HCT116 (cell line): ENCODE measurements at regions not wholly inside any gene's neighbourhood (a gene's known extent, or its start where the extent isn't known, plus 50 kb on each side); places are given as distances from the start of the nearest gene placed in this dataset.

Source experiments
- ATAC-seq: fragments of 200-7000 bp; cut with Tn5 transposase; 2 replicates; pipeline ENCODE4 v1.9.1; 2020; ENCODE audit warnings: mild to moderate bottlenecking, moderate library complexity
- BruUV-seq: library from RNA; stranded (reverse); fragments of 400-500 nt; replicated peaks from 2 replicates; lab custom pipeline; 2021; lab: Mats Ljungman, UMichigan
- CTCF ChIA-PET: fragments of 300-600 bp; sonication (Branson Sonifier 250); formaldehyde crosslinking; loops from one replicate; lab custom pipeline; 2021; ENCODE audit warnings: antibody characterized with exemption; lab: Charles Lee
- POLR2A ChIA-PET: fragments of 300-600, 350-600 bp; sonication (Branson Sonifier 250); formaldehyde crosslinking; loops from one replicate; lab custom pipeline; 2021; ENCODE audit warnings: antibody characterized with exemption; lab: Charles Lee
- RAD21 ChIA-PET, 2 experiments: fragments of 300-600 bp; sonication (Branson Sonifier 250); formaldehyde crosslinking; loops; one replicate each; lab custom pipeline; 2023; ENCODE audit warnings: low total read pairs in 2 of 2; ENCODE audit not compliant: uncharacterized antibody in 2 of 2, unreplicated experiment in 2 of 2, low non-redundant PET in 1 of 2; lab: Charles Lee
- DNase-seq: peaks from one replicate; pipeline ENCODE4 v3.0.0-alpha.2; 2010; ENCODE audit warnings: low read depth, low spot score
- H2AFZ ChIP-seq: fragments of 200-600 bp; shearing (Covaris generic), sonication (generic); 2 replicates; pipeline ENCODE4 v1.6.1; 2017; ENCODE audit warnings: low read depth, mixed run types, mixed read lengths, antibody characterized with exemption, low read length; ENCODE audit not compliant: poor library complexity, severe bottlenecking
- H3K27ac ChIP-seq: 2 replicates; pipeline ENCODE4 v1.5.1; 2012; ENCODE audit warnings: low read depth, low read length
- H3K27me3 ChIP-seq: fragments of 200-600 bp; sonication (generic); 2 replicates; pipeline ENCODE4 v1.6.1; 2016; ENCODE audit warnings: mixed run types, low read length, mixed read lengths; ENCODE audit not compliant: insufficient read depth
- H3K36me3 ChIP-seq, 2 experiments: fragments of 200-500 bp in 1 of 2; fragments of 200-600 bp in 1 of 2; sonication (Bioruptor generic) in 1 of 2; sonication (generic) in 1 of 2; 2 replicates each; pipeline versions ENCODE4 v1.5.1 to v1.6.1; 2014 to 2016; ENCODE audit warnings: low read length in 2 of 2, inconsistent platforms in 1 of 2, mixed read lengths in 1 of 2, mixed run types in 1 of 2; ENCODE audit not compliant: insufficient read depth in 2 of 2, control insufficient read depth in 1 of 2
- H3K4me1 ChIP-seq, 2 experiments: fragments of 200-600 bp in 1 of 2; sonication (generic) in 1 of 2; 2 replicates each; pipeline versions ENCODE4 v1.5.1 to v1.6.1; 2012 to 2017; ENCODE audit warnings: low read length in 2 of 2, inconsistent platforms in 1 of 2, mild to moderate bottlenecking in 1 of 2, mixed read lengths in 1 of 2, mixed run types in 1 of 2, moderate library complexity in 1 of 2; ENCODE audit not compliant: insufficient read depth in 2 of 2, control insufficient read depth in 1 of 2
- H3K4me2 ChIP-seq: fragments of 200-600 bp; sonication (generic); 2 replicates; pipeline ENCODE4 v1.6.1; 2017; ENCODE audit warnings: mixed run types, low read length, mixed read lengths
- H3K4me3 ChIP-seq, 2 experiments: fragments of 200-600 bp in 1 of 2; sonication (generic) in 1 of 2; replicated peaks in 1 of 2; 2 replicates each; pipeline ENCODE4 v1.5.1; 2011 to 2016; ENCODE audit warnings: low read length in 2 of 2, control low read depth in 1 of 2, low read depth in 1 of 2, mild to moderate bottlenecking in 1 of 2, mixed read lengths in 1 of 2, mixed run types in 1 of 2
- H3K79me2 ChIP-seq: fragments of 200-600 bp; sonication (generic); 2 replicates; pipeline ENCODE4 v1.6.1; 2017; ENCODE audit warnings: mild to moderate bottlenecking, mixed run types, low read length, moderate library complexity, mixed read lengths; ENCODE audit not compliant: insufficient read depth
- H3K9ac ChIP-seq: fragments of 200-600 bp; sonication (generic); 2 replicates; pipeline ENCODE4 v1.6.1; 2016; ENCODE audit warnings: low read length, mixed read lengths
- H3K9me2 ChIP-seq: fragments of 200-600 bp; sonication (generic), shearing (Covaris generic); 2 replicates; pipeline ENCODE4 v1.6.1; 2017; ENCODE audit warnings: mixed run types, mild to moderate bottlenecking, moderate library complexity; ENCODE audit not compliant: insufficient read depth
- H3K9me3 ChIP-seq, 2 experiments: fragments of 200-500 bp in 1 of 2; fragments of 200-600 bp in 1 of 2; sonication (Bioruptor generic) in 1 of 2; sonication (generic) in 1 of 2; 2 replicates each; pipeline ENCODE4 v1.6.1; 2014 to 2017; ENCODE audit warnings: low read length in 2 of 2, mixed read lengths in 2 of 2, inconsistent platforms in 1 of 2, low read depth in 1 of 2, mild to moderate bottlenecking in 1 of 2, mixed run types in 1 of 2, moderate library complexity in 1 of 2; ENCODE audit not compliant: control insufficient read depth in 1 of 2, insufficient read depth in 1 of 2
- H4K20me1 ChIP-seq: fragments of 200-600 bp; sonication (generic), shearing (Covaris generic); 2 replicates; pipeline ENCODE4 v1.6.1; 2017; ENCODE audit warnings: mixed run types, mild to moderate bottlenecking, moderate library complexity; ENCODE audit not compliant: insufficient read depth
- CBX3 ChIP-seq: IDR thresholded peaks from 2 replicates; pipeline ENCODE4 v1.6.1; 2012; ENCODE audit warnings: low read depth
- CEBPB ChIP-seq: IDR thresholded peaks from 2 replicates; pipeline ENCODE4 v1.6.1; 2012; ENCODE audit warnings: low read depth
- CTCF ChIP-seq, 3 experiments: fragments of 200-600 bp in 1 of 3; sonication (generic) in 1 of 3; IDR thresholded peaks in 2 of 3; conservative IDR thresholded peaks in 1 of 3; 2 replicates each; pipeline ENCODE4 v1.5.1; 2012 to 2017; ENCODE audit warnings: low read depth in 2 of 3, low read length in 2 of 3, antibody characterized with exemption in 1 of 3, borderline replicate concordance in 1 of 3, control low read depth in 1 of 3, mild to moderate bottlenecking in 1 of 3, mixed read lengths in 1 of 3, mixed run types in 1 of 3, moderate library complexity in 1 of 3; ENCODE audit not compliant: insufficient read depth in 1 of 3
- EGR1 ChIP-seq: IDR thresholded peaks from 2 replicates; pipeline ENCODE4 v1.6.1; 2012; ENCODE audit warnings: low read depth
- EZH2 ChIP-seq: fragments of 200-600 bp; sonication (generic); IDR thresholded peaks from 2 replicates; pipeline ENCODE4 v1.6.1; 2017; ENCODE audit warnings: antibody characterized with exemption, mixed run types
- JUND ChIP-seq: IDR thresholded peaks from 2 replicates; pipeline ENCODE4 v1.6.1; 2012
- POLR2AphosphoS5 ChIP-seq: IDR thresholded peaks from 2 replicates; pipeline ENCODE4 v1.6.1; 2011; ENCODE audit warnings: mild to moderate bottlenecking, low read depth, low read length, moderate library complexity
- RAD21 ChIP-seq: IDR thresholded peaks from 2 replicates; pipeline ENCODE4 v1.6.1; 2012; ENCODE audit warnings: low read depth, mild to moderate bottlenecking
- SIN3A ChIP-seq: IDR thresholded peaks from 2 replicates; pipeline ENCODE4 v1.6.1; 2012; ENCODE audit warnings: low read depth
- SP1 ChIP-seq: IDR thresholded peaks from 2 replicates; pipeline ENCODE4 v1.6.1; 2012; ENCODE audit warnings: low read depth
- SRF ChIP-seq: IDR thresholded peaks from 2 replicates; pipeline ENCODE4 v1.6.1; 2012; ENCODE audit warnings: low read depth
- YY1 ChIP-seq: IDR thresholded peaks from 2 replicates; pipeline ENCODE4 v1.6.1; 2011; ENCODE audit warnings: low read length, low read depth, moderate library complexity, mild to moderate bottlenecking; ENCODE audit not compliant: insufficient replicate concordance; ENCODE audit errors: extremely low read depth
- ZFX ChIP-seq: fragments of 450-650 bp; IDR thresholded peaks from 2 replicates; pipeline ENCODE4 v1.6.1; 2017
- intact Hi-C: fragments of 100-400 bp; cut with micrococcal nuclease; formaldehyde crosslinking; loops from 2 replicates; pipeline ENCODE4 v1.10.0; 2022

DNA sequence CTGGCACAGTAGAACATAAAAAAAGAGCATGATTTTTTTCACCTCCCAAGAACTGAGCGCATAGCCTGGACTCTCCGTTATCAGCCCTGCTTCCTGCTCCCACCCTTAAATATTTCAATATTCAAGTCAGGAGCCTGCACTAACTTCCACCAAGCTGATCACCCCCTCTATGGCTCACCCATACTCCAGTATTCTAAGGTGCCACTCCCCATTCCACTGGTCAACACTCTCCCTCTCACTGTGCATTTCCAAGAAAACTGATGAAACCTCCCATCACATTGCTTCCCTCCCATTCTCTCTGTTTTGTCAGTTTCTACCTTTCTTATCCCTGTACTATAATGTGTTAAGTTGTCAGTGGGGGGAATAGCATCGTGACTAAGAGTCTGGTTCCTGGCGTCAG, 95.0 kb upstream of the C7orf33 start:
- no peak overlapping the region for H3K4me2 ChIP-seq
- H3K9ac ChIP-seq, result no peak overlapping the region
- peaks cover 1% of the 10 kb centered on the region; the same call in 1 of the 2 replicates for H3K27me3 ChIP-seq
- H3K79me2 ChIP-seq, result no peaks in the 10 kb centered on the region
- no TSS peak for BruUV-seq
- DNase-seq, result no peak
- no peaks in the 10 kb centered on the region; a peak in 1 of 4 replicates for H3K9me3 ChIP-seq
- H3K4me1 ChIP-seq, result no peaks in the 10 kb centered on the region
- H4K20me1 ChIP-seq, result no peaks in the 10 kb centered on the region
- intact Hi-C loops, result no loop called here
- no peaks in the 10 kb centered on the region for H3K36me3 ChIP-seq
- no peak for TF ChIP-seq YY1
- no peak for TF ChIP-seq SRF
- no peak for TF ChIP-seq CBX3
- TF ChIP-seq EGR1, result no peak
- no peak for TF ChIP-seq ZFX
- ATAC-seq, result no peak
- H3K9me2 ChIP-seq, result no peaks in the 10 kb centered on the region
- no peak overlapping the region for H2AFZ ChIP-seq
- ChIA-PET POLR2A (no interaction called here), CTCF (no interaction called here), RAD21 (no interaction called here)
- H3K27ac ChIP-seq, result no peak overlapping the region
- H3K4me3 ChIP-seq, result no peak overlapping the region

- ATAC-seq, result no peak
- H3K27me3 ChIP-seq, result peaks cover 7% of the 10 kb centered on the region; the same call in 1 of the 2 replicates
These were observed 89.6 kb upstream of the C7orf33 start for GRCh38 chr7:148500978-148501377.

More at GRCh38 chr7:148500978-148501377, 89.6 kb upstream of the C7orf33 start:
- no peaks in the 10 kb centered on the region for H4K20me1 ChIP-seq
- H3K36me3 ChIP-seq, result no peaks in the 10 kb centered on the region
- no peaks in the 10 kb centered on the region for H3K4me1 ChIP-seq
- H3K4me3 ChIP-seq, result no peak overlapping the region
- no peaks in the 10 kb centered on the region for H3K9me3 ChIP-seq
- ChIA-PET RAD21 (no interaction called here), CTCF (interaction anchor here (0.6 kb wide), 1 partner anchor 14 kb away, joined by 3 read pairs; no protein-coding TSS in a partner anchor), POLR2A (no interaction called here)
- H2AFZ ChIP-seq, result no peak overlapping the region
- intact Hi-C loops, result no loop called here
- H3K9me2 ChIP-seq, result no peaks in the 10 kb centered on the region
- no TSS peak for BruUV-seq
- H3K27ac ChIP-seq, result no peak overlapping the region
- H3K9ac ChIP-seq, result no peak overlapping the region
- no peak for TF ChIP-seq RAD21
- no peak for TF ChIP-seq JUND
- no peak for TF ChIP-seq CEBPB
- TF ChIP-seq EZH2, result no peak
- no peak for TF ChIP-seq POLR2AphosphoS5
- TF ChIP-seq SRF, result no peak
- TF ChIP-seq SP1, result no peak
- TF ChIP-seq CTCF (IDR thresholded peaks at IDR 0.05 in 2 of 3, conservative IDR thresholded peaks at IDR 0.05 in 1 of 3; ENCODE audit: borderline replicate concordance in 1 of 3, insufficient read depth in 1 of 3, low read depth in 2 of 3, low read length in 2 of 3), result no peak
- no peak for TF ChIP-seq SIN3A
- TF ChIP-seq YY1, result no peak
- H3K4me2 ChIP-seq, result no peak overlapping the region
- DNase-seq, result no peak
- no peaks in the 10 kb centered on the region for H3K79me2 ChIP-seq
